ENCODE measurements at regions not wholly inside any gene's neighbourhood (a gene's known extent, or its start where the extent isn't known, plus 50 kb on each side); places are given as distances from the start of the nearest gene placed in this dataset.
"Not testable (repeated sequence)": the region's sequence is repeated elsewhere in the genome, so short reads cannot be mapped to it uniquely, and the experiment has no call there.

DNA sequence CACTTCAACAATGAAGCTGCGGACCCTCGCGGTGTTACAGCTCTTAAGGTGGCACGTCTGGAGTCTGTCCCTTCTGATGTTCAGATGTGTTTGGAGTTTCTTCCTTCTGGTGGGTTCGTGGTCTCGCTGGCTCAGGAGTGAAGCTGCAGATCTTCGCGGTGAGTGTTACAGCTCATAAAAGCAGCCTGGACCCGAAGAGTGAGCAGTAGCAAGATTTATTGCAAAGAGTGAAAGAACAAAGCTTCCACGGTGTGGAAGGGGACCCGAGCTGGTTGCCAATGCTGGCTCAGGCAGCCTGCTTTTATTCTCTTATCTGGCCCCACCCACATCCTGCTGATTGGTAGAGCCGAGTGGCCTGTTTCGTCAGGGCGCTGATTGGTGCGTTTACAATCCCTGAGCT is 75.9 kb upstream of the AMN1 start:
- TF ChIP-seq, protein P1, sequence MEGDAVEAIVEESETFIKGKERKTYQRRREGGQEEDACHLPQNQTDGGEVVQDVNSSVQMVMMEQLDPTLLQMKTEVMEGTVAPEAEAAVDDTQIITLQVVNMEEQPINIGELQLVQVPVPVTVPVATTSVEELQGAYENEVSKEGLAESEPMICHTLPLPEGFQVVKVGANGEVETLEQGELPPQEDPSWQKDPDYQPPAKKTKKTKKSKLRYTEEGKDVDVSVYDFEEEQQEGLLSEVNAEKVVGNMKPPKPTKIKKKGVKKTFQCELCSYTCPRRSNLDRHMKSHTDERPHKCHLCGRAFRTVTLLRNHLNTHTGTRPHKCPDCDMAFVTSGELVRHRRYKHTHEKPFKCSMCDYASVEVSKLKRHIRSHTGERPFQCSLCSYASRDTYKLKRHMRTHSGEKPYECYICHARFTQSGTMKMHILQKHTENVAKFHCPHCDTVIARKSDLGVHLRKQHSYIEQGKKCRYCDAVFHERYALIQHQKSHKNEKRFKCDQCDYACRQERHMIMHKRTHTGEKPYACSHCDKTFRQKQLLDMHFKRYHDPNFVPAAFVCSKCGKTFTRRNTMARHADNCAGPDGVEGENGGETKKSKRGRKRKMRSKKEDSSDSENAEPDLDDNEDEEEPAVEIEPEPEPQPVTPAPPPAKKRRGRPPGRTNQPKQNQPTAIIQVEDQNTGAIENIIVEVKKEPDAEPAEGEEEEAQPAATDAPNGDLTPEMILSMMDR (IDR thresholded peaks at IDR 0.05): not testable (repeated sequence)
- TF ChIP-seq POLR2A (IDR thresholded peaks at IDR 0.05): not testable (repeated sequence)
